WTC11 (cell line): ENCODE measurements at regions not wholly inside any gene's neighbourhood (a gene's known extent, or its start where the extent isn't known, plus 50 kb on each side); places are given as distances from the start of the nearest gene placed in this dataset.

Experiments used
- ATAC-seq: fragments of 200-7000 bp; cut with Tn5 transposase; 2 replicates; pipeline ENCODE4 v1.10.0; 2021; ENCODE audit warnings: mild to moderate bottlenecking, moderate library complexity
- CTCF ChIA-PET: fragments of 300-600 bp; sonication (Branson Sonifier 250); formaldehyde crosslinking; loops from one replicate; lab custom pipeline; 2021; ENCODE audit warnings: antibody characterized with exemption; lab: Charles Lee
- POLR2A ChIA-PET: fragments of 350-600 bp; sonication (Branson Sonifier 250); formaldehyde crosslinking; loops from one replicate; lab custom pipeline; 2021; ENCODE audit warnings: antibody characterized with exemption; lab: Charles Lee
- DNase-seq: peaks from one replicate; pipeline ENCODE4 v3.0.0; 2021; ENCODE audit warnings: low spot score
- H3K27ac Mint-ChIP-seq: 2 replicates; pipeline ENCODE4 v1.8.0; 2021; ENCODE audit warnings: mixed read lengths
- H3K27me3 Mint-ChIP-seq: 2 replicates; pipeline ENCODE4 v1.8.0; 2021; ENCODE audit warnings: low read depth, mild to moderate bottlenecking, moderate library complexity, mixed read lengths
- H3K36me3 Mint-ChIP-seq: 2 replicates; pipeline ENCODE4 v1.8.0; 2021; ENCODE audit warnings: mixed read lengths
- H3K4me1 Mint-ChIP-seq: 2 replicates; pipeline ENCODE4 v1.8.0; 2022; ENCODE audit warnings: mixed read lengths
- H3K4me3 Mint-ChIP-seq: 2 replicates; pipeline ENCODE4 v1.8.0; 2021; ENCODE audit warnings: mild to moderate bottlenecking, moderate library complexity, mixed read lengths
- H3K9me3 Mint-ChIP-seq: 2 replicates; pipeline ENCODE4 v1.8.0; 2021; ENCODE audit warnings: mixed read lengths
- ARID4B ChIP-seq: sonication (generic); formaldehyde crosslinking; IDR thresholded peaks from 2 replicates; pipeline ENCODE4 v1.8.0; 2023; ENCODE audit warnings: missing genetic modification reagents, mild to moderate bottlenecking, borderline replicate concordance
- ERG ChIP-seq: fragments of 250-450 bp; sonication (Bioruptor Pico); IDR thresholded peaks from 2 replicates; pipeline ENCODE4 v1.8.0; 2021; ENCODE audit warnings: mild to moderate bottlenecking
- ETV6 ChIP-seq: sonication (generic); formaldehyde crosslinking; IDR thresholded peaks from 2 replicates; pipeline ENCODE4 v1.8.1; 2022; ENCODE audit warnings: mild to moderate bottlenecking, missing genetic modification reagents
- GTF2I ChIP-seq: fragments of 250-450 bp; sonication (Bioruptor Pico); conservative IDR thresholded peaks from 2 replicates; pipeline ENCODE4 v1.4.0; 2021; ENCODE audit warnings: mild to moderate bottlenecking
- IRF2 ChIP-seq: sonication (generic); formaldehyde crosslinking; IDR thresholded peaks from 2 replicates; pipeline ENCODE4 v1.8.0; 2022; ENCODE audit warnings: low read depth, missing genetic modification reagents, borderline replicate concordance
- KAT7 ChIP-seq: sonication (generic); formaldehyde crosslinking; IDR thresholded peaks from 2 replicates; pipeline ENCODE4 v1.8.1; 2023; ENCODE audit warnings: missing genetic modification reagents, mild to moderate bottlenecking, borderline replicate concordance
- MXD4 ChIP-seq: fragments of 250-450 bp; sonication (Bioruptor Pico); IDR thresholded peaks from 2 replicates; pipeline ENCODE4 v1.8.0; 2021; ENCODE audit warnings: mild to moderate bottlenecking, moderate library complexity, borderline replicate concordance
- MYBL2 ChIP-seq: sonication (generic); formaldehyde crosslinking; IDR thresholded peaks from 2 replicates; pipeline ENCODE4 v1.8.1; 2023; ENCODE audit warnings: mild to moderate bottlenecking, moderate library complexity, missing genetic modification reagents
- PRDM15 ChIP-seq: sonication (generic); formaldehyde crosslinking; IDR thresholded peaks from 2 replicates; pipeline ENCODE4 v1.8.0; 2022; ENCODE audit warnings: missing genetic modification reagents
- PREB ChIP-seq: sonication (generic); formaldehyde crosslinking; IDR thresholded peaks from 2 replicates; pipeline ENCODE4 v1.8.1; 2022; ENCODE audit warnings: mild to moderate bottlenecking, missing genetic modification reagents, moderate library complexity, borderline replicate concordance
- TCF7 ChIP-seq: sonication (generic); formaldehyde crosslinking; IDR thresholded peaks from 2 replicates; pipeline ENCODE4 v1.8.0; 2022; ENCODE audit warnings: mild to moderate bottlenecking, low read depth, missing genetic modification reagents, moderate library complexity
- TEAD4 ChIP-seq: sonication (generic); formaldehyde crosslinking; IDR thresholded peaks from 2 replicates; pipeline ENCODE4 v1.8.0; 2022; ENCODE audit warnings: mild to moderate bottlenecking, missing genetic modification reagents
- USF2 ChIP-seq: sonication (generic); formaldehyde crosslinking; IDR thresholded peaks from 2 replicates; pipeline ENCODE4 v1.8.1; 2023; ENCODE audit warnings: mild to moderate bottlenecking, missing genetic modification reagents, moderate library complexity
- ZNF232 ChIP-seq: sonication (generic); formaldehyde crosslinking; IDR thresholded peaks from 2 replicates; pipeline ENCODE4 v1.8.0; 2022; ENCODE audit warnings: mild to moderate bottlenecking, missing genetic modification reagents
- ZNF263 ChIP-seq: sonication (generic); formaldehyde crosslinking; IDR thresholded peaks from 2 replicates; pipeline ENCODE4 v1.8.1; 2022; ENCODE audit warnings: low read depth, mild to moderate bottlenecking, moderate library complexity, missing genetic modification reagents
- ZNF423 ChIP-seq: fragments of 250-450 bp; sonication (Bioruptor Pico); IDR thresholded peaks from 2 replicates; pipeline ENCODE4 v2.1.2; 2022; ENCODE audit warnings: mild to moderate bottlenecking, moderate library complexity
- ZSCAN18 ChIP-seq: fragments of 250-450 bp; sonication (Bioruptor Pico); IDR thresholded peaks from 2 replicates; pipeline ENCODE4 v2.1.2; 2022; ENCODE audit warnings: mild to moderate bottlenecking, moderate library complexity

GRCh38 chr2:2851806-2852777 lies 521.0 kb upstream of the MYT1L start:
- TF ChIP-seq MXD4 (CRISPR knock-in tag) (no peak), MYBL2 (CRISPR knock-in tag) (no peak), PRDM15 (no peak), IRF2 (no peak)
- ATAC-seq (no peak), DNase-seq (no peak)
- Mint-ChIP-seq H3K36me3 (no peaks in the 10 kb centered on the region), H3K27ac (peak overlapping the region; percentile 54; the same call in 1 of the 2 replicates), H3K4me1 (peaks cover 12% of the 10 kb centered on the region), H3K27me3 (no peaks in the 10 kb centered on the region), H3K4me3 (no peak overlapping the region), H3K9me3 (no peaks in the 10 kb centered on the region)
- CTCF ChIA-PET, result no interaction called here
- POLR2A ChIA-PET, result no interaction called here

- no peak for TF ChIP-seq TCF7
- no peak for TF ChIP-seq ZNF423
- no peak for TF ChIP-seq ERG
- ATAC-seq (no peak), DNase-seq (no peak)
- Mint-ChIP-seq H3K9me3 (no peaks in the 10 kb centered on the region), H3K4me3 (no peak overlapping the region), H3K27ac (no peak overlapping the region), H3K4me1 (peaks cover 12% of the 10 kb centered on the region), H3K27me3 (no peaks in the 10 kb centered on the region), H3K36me3 (no peaks in the 10 kb centered on the region)
- ChIA-PET CTCF (no interaction called here), POLR2A (no interaction called here)
These were observed 520.2 kb upstream of the MYT1L start for GRCh38 chr2:2851316-2851715.

- Mint-ChIP-seq H3K36me3 (no peaks in the 10 kb centered on the region), H3K4me3 (no peak overlapping the region), H3K9me3 (no peaks in the 10 kb centered on the region), H3K27ac (no peak overlapping the region), H3K4me1 (peaks cover 12% of the 10 kb centered on the region), H3K27me3 (no peaks in the 10 kb centered on the region)
- ChIA-PET POLR2A (no interaction called here), CTCF (no interaction called here)
- ATAC-seq (no peak), DNase-seq (no peak)
- TF ChIP-seq ARID4B (no peak), GTF2I (no peak), PREB (CRISPR knock-in tag) (no peak), ERG (no peak), KAT7 (CRISPR knock-in tag) (no peak), ZNF232 (no peak), USF2 (CRISPR knock-in tag) (no peak), ZSCAN18 (CRISPR knock-in tag) (no peak), ZNF263 (CRISPR knock-in tag) (no peak), TEAD4 (CRISPR knock-in tag) (no peak), ETV6 (no peak)
These were observed 519.8 kb upstream of the MYT1L start for GRCh38 chr2:2850859-2851258.
